ENCODE measurements at regions not wholly inside any gene's neighbourhood (a gene's known extent, or its start where the extent isn't known, plus 50 kb on each side); places are given as distances from the start of the nearest gene placed in this dataset.

DNA sequence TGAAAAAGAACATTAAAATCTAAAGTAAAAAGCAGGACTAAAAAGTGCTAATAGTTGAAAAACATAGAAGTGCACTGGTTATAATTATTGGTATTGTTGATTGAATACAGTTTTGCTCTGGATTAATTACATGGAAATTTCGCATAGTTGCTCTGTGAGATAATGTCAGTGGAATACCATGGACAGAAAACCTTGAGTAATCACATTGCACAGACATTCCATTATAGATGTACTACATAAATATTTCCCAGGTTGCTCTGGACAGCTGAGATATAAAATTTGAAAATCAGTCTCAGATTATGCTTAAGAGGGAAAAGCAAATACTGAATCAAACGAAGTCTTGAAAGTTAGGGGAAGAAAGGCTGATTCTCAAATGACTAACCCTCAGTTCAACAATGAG is 439.3 kb upstream of the FLRT2 start:
- Histone ChIP-seq H3K36me3 (replicated peaks; ENCODE audit: insufficient read depth, low read depth) (no peaks in the 10 kb centered on the region), H3K27me3 (no peaks in the 10 kb centered on the region), H2AFZ (no peak overlapping the region), H3K4me2 (no peak overlapping the region), H3K9me2 (replicated peaks; ENCODE audit: insufficient read depth) (no peaks in the 10 kb centered on the region), H3K4me3 (no peak overlapping the region), H3K27ac (no peak overlapping the region), H4K20me1 (ENCODE audit: insufficient read depth, poor library complexity, severe bottlenecking) (no peaks in the 10 kb centered on the region), H3K4me1 (ENCODE audit: insufficient read depth) (no peaks in the 10 kb centered on the region), H3K9me3 (ENCODE audit: low read depth) (no peaks in the 10 kb centered on the region), H3K79me2 (no peaks in the 10 kb centered on the region)
- 79% methylated on average over 2 of the region's 2 CpGs for WGBS (ENCODE audit: low lambda C conversion rate, missing lambda C conversion rate)
- no peak for TF ChIP-seq EZH2phosphoT487 (IDR thresholded peaks at IDR 0.05; ENCODE audit: low read depth, severe bottlenecking, unreplicated experiment)
- TF ChIP-seq, protein P1, sequence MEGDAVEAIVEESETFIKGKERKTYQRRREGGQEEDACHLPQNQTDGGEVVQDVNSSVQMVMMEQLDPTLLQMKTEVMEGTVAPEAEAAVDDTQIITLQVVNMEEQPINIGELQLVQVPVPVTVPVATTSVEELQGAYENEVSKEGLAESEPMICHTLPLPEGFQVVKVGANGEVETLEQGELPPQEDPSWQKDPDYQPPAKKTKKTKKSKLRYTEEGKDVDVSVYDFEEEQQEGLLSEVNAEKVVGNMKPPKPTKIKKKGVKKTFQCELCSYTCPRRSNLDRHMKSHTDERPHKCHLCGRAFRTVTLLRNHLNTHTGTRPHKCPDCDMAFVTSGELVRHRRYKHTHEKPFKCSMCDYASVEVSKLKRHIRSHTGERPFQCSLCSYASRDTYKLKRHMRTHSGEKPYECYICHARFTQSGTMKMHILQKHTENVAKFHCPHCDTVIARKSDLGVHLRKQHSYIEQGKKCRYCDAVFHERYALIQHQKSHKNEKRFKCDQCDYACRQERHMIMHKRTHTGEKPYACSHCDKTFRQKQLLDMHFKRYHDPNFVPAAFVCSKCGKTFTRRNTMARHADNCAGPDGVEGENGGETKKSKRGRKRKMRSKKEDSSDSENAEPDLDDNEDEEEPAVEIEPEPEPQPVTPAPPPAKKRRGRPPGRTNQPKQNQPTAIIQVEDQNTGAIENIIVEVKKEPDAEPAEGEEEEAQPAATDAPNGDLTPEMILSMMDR (IDR thresholded peaks at IDR 0.05; ENCODE audit: poor library complexity), result no peak
- no peak for TF ChIP-seq EZH2 (IDR thresholded peaks at IDR 0.05; ENCODE audit: borderline replicate concordance)
- DNase-seq (ENCODE audit: low spot score), result no peak

DNA sequence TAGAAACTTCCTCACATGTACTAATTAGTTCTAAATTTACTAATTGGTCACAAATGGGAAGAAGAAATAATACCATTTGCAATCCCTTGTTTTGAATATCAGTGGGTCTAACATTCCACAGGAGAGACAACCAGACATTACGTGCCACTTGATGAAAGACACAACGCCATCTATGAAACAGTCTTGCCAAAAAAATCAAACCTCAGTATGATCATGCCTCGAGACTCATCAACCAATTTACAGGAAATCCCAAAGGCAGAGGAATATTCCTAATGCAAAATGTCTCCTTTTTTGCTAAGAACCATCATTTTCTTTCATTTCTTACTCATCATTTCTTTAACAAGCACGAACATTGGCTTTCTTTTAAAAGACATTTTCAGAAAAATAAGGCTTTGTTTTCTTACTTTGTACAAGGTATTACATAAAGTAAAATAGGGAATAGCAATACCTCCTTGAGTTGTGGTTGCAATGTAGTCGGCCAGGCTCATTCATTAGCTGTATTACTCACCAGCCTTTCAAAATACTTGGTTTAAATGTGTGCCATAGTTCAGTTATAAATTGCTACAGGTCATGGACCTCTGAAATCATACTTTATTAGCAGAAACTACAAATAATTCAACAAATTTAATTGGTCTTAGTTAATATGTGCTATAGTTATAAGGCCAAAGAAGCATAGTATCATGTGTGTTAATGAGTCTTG is 436.2 kb upstream of the FLRT2 start:
- H3K9me3 ChIP-seq (ENCODE audit: low read depth), result no peaks in the 10 kb centered on the region
- no peak overlapping the region for H3K4me3 ChIP-seq
- 92% methylated on average over 5 of the region's 5 CpGs for WGBS (ENCODE audit: low lambda C conversion rate, missing lambda C conversion rate)
- TF ChIP-seq EZH2 (IDR thresholded peaks at IDR 0.05; ENCODE audit: borderline replicate concordance) (no peak), EZH2phosphoT487 (IDR thresholded peaks at IDR 0.05; ENCODE audit: low read depth, severe bottlenecking, unreplicated experiment) (no peak)
- TF ChIP-seq, protein P1 (IDR thresholded peaks at IDR 0.05; ENCODE audit: poor library complexity), result no peak
- no peaks in the 10 kb centered on the region for H3K9me2 ChIP-seq (replicated peaks; ENCODE audit: insufficient read depth)
- H3K4me2 ChIP-seq, result no peak overlapping the region
- no peaks in the 10 kb centered on the region for H3K4me1 ChIP-seq (ENCODE audit: insufficient read depth)
- H4K20me1 ChIP-seq (ENCODE audit: insufficient read depth, poor library complexity, severe bottlenecking), result no peaks in the 10 kb centered on the region
- no peak overlapping the region for H2AFZ ChIP-seq
- DNase-seq (ENCODE audit: low spot score), result no peak
- H3K36me3 ChIP-seq (replicated peaks; ENCODE audit: insufficient read depth, low read depth), result no peaks in the 10 kb centered on the region
- no peak overlapping the region for H3K27ac ChIP-seq
- no peaks in the 10 kb centered on the region for H3K79me2 ChIP-seq
- no peaks in the 10 kb centered on the region for H3K27me3 ChIP-seq

DNA sequence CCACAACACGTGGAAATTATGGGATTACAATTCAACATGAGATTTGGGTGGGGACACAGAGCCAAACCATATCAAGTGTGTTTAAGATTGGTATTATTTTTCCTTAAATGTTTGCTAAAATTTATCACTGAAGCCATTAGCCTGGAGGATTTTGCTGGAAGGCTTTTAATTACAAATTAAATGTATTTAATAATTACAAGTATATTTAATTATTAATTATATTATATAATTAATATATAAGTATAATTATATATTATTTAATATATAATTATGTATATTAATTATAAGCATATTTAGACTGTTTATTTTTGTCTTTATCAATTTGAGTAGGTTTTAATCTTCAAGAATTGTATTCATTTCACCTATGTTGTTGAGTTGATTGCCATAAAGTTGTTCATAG is 427.4 kb upstream of the FLRT2 start:
- no peak overlapping the region for H3K4me2 ChIP-seq
- no peaks in the 10 kb centered on the region for H3K9me2 ChIP-seq (replicated peaks; ENCODE audit: insufficient read depth)
- H3K4me1 ChIP-seq (ENCODE audit: insufficient read depth), result no peaks in the 10 kb centered on the region
- no peaks in the 10 kb centered on the region for H3K36me3 ChIP-seq (replicated peaks; ENCODE audit: insufficient read depth, low read depth)
- H4K20me1 ChIP-seq (ENCODE audit: insufficient read depth, poor library complexity, severe bottlenecking), result no peaks in the 10 kb centered on the region
- no peak overlapping the region for H3K4me3 ChIP-seq
- H3K27ac ChIP-seq, result no peak overlapping the region
- TF ChIP-seq, protein P1 (IDR thresholded peaks at IDR 0.05; ENCODE audit: poor library complexity), result no peak
- TF ChIP-seq EZH2phosphoT487 (IDR thresholded peaks at IDR 0.05; ENCODE audit: low read depth, severe bottlenecking, unreplicated experiment) (no peak), EZH2 (IDR thresholded peaks at IDR 0.05; ENCODE audit: borderline replicate concordance) (no peak)
- H2AFZ ChIP-seq, result no peak overlapping the region
- H3K27me3 ChIP-seq, result no peaks in the 10 kb centered on the region
- 84% methylated on average over 1 of the region's 1 CpG for WGBS (ENCODE audit: low lambda C conversion rate, missing lambda C conversion rate)
- DNase-seq (ENCODE audit: low spot score), result no peak
- no peaks in the 10 kb centered on the region for H3K9me3 ChIP-seq (ENCODE audit: low read depth)
- no peaks in the 10 kb centered on the region for H3K79me2 ChIP-seq
